HG03558 (cell line): ENCODE measurements at regions not wholly inside any gene's neighbourhood (a gene's known extent, or its start where the extent isn't known, plus 50 kb on each side); places are given as distances from the start of the nearest gene placed in this dataset.
"Not testable (repeated sequence)": the region's sequence is repeated elsewhere in the genome, so short reads cannot be mapped to it uniquely, and the experiment has no call there.

ENCODE experiments used
- ATAC-seq: cut with Tn5 transposase; IDR thresholded peaks from one replicate; pipeline ENCODE4 v1.9.1; 2021; ENCODE audit warnings: moderate number of reproducible peaks; ENCODE audit not compliant: unreplicated experiment; ENCODE audit errors: extremely low read depth

GRCh38 chr12:115898670-115899069, 378.8 kb downstream of the MED13L start:
- ATAC-seq, result no peak

GRCh38 chr12:115897729-115898128, 379.8 kb downstream of the MED13L start:
- no peak for ATAC-seq

DNA sequence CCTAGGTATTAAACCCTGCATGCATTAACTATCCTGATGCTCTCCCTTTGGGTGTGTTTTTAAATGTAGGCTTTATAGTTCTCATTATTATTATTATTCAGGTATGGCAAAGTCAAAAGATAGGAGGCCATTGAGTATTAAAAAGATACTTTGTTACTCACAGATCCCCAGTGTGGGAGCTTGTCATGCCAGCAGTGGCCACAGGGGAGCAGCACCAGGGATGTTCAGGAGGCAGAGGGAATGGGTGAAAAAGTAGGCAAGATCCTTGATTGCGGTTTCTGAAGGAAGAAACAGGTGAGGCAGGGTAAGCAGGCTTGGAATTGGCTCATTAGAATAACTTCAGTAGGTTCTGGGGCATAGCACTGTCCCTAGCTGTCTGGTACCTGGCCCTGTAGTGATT, 382.2 kb downstream of the MED13L start:
- no peak for ATAC-seq

DNA sequence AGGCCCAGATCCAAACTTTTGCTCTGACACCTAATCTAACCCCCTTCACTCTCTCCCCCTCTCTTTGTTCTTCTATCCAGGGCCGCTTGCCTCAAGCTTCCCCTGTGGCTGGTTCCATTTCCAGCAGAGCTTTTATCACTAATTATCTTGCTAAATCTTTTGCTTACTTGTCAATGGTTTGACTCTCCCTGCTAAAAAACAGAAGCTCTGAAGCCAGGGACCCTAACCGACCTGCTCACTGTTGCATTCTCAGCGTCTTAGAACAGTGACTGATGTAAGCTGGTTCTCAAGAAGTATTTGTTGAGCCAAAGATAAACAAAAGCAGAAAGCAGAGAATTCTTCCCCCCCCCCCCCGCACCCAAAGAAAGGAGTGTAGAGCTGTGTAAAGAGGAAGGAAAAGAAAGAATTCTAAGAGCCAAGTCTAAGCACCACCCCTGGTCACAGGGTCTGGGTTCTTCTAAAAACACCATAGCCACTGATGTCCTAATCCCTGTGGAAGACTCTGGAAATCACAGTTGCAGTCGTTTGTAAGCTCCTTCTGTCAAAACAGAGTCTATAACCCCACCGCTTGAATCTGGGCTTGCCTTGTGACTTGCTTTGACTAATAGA, 385.8 kb downstream of the MED13L start:
- no peak for ATAC-seq

DNA sequence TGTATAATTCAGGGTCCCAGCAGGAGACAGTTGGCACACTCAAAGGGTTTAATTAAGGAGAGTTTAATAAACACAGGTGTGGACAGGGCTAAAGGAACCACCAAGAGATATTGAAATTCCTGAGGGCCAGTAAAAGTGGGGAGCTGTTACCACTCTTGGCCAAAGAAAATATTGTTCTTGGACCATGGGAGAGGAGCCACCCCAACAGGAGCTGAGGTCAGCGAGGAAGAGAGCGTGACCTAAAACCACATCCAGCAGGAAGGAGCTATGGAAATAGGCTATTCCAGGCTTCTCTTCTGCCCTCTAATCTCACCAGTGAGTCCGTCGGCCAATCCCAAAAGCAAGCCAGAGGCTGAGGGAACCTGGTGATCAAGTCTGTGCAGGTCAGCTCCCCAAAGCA, 390.8 kb downstream of the MED13L start:
- ATAC-seq, result no peak

DNA sequence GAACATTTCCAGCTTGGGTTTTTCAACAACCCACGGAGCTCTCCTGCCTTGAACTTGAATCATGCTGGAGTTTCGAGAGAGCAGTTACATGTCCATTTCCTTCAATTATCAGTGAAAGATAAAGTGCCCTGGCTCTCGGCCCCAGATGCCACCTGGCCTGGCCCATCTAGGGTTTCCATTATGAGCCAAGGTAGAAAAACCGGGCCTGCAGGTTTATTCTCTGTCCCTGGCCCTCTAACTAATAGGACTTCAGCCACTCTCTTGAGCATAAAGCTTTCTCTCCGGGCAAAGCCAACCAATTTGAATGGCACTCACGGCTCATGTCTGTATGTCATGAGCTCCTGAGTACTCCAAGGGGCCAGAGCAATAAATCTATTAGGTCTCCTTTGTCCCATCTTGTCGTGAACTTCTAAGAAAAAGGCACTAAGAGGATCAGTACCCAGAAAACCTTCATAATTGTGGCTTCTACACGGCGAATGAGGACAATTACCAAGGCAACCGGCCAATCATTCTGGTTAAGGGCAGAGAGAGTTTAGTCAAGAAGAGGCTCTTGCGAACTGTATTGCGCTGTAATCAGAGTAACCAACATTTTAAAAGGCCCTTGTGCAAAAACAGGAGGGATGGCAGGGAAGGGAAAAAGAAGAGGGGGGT, 392.3 kb downstream of the MED13L start:
- no peak for ATAC-seq

DNA sequence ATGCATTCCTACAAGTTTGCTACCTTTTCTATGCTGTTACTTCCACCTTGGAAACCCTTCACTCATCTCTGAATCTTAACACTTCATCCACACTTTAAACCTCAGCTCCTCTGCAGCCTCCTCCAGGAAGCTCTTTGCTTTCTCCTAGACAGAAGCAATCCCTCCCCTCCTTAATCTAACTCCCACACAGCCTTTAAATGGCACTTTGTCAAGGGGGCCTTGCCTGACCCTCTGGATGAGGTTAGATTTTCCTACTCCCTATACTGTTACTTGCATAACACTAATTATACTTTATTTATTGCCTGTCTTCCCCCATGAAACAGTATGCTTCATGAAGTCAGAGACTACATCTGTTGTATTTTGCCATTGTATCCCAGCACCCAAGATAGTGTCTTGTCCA, 394.6 kb downstream of the MED13L start:
- ATAC-seq, result no peak

GRCh38 chr12:115880238-115880637, 397.3 kb downstream of the MED13L start:
- no peak for ATAC-seq

DNA sequence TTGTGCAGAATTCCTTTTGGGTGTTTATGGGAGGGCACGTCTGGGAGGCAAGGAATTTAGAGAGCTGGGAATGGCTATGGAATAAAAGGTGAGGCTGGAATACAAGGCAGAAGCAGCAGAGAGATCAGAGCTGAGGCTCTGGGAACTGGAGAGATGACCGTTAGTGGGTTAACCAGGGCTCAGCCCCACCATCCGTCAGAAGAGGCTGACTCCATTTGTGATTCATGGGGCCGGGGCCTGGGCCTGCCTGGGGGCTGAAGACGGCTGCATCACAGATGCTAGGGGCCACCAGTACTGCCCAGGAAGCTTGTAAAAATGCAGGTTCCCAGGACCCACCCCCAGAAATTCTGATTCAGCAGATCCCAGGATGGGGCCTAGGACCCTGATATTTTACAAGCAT, 398.1 kb downstream of the MED13L start:
- no peak for ATAC-seq

- ATAC-seq, result no peak
These were observed 403.9 kb downstream of the MED13L start for GRCh38 chr12:115873451-115874082.

- no peak for ATAC-seq
These were observed 404.6 kb downstream of the MED13L start for GRCh38 chr12:115872919-115873357.

DNA sequence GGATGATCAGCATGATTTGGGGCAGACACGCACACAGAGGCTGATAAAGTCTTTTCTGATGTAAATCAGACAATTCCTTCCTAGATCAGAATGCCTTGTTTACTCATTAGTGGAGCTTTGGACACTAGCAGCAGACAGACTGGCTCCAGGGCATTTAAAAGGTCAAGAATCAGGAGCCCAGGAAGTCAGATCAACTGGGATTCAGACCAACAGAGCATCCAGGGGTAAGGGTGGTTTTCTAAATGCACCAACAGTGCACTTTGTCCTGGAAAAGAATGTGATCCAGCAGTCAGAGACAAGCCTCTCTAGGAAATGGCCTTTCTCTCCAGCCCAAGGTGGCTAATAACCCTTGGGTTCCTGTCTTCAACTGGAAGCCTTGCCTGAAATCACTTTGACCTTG, 405.3 kb downstream of the MED13L start:
- ATAC-seq, result no peak

GRCh38 chr12:115871714-115872113, 405.8 kb downstream of the MED13L start:
- no peak for ATAC-seq

- no peak for ATAC-seq
These were observed 407.0 kb downstream of the MED13L start for GRCh38 chr12:115870510-115870909.

DNA sequence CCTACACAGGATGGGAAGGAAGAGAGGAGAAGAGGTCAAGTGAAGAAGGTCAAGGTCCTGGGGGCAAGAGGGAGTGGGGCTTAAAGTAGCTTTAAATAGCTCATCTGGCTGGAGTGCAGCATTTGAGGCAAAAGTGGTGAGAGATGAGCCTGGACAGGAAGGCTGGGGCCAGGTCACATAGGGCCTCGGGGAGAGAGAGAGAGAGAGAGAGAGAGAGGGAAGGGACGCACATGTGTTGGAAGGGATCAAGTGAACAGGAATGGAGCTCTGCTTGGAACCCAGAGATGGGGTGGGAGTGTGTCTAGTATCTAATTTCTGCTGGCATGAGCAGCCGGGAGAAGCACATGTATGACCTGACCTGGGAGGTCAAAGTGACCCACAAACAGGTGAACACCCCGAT, 407.5 kb downstream of the MED13L start:
- ATAC-seq, result no peak

DNA sequence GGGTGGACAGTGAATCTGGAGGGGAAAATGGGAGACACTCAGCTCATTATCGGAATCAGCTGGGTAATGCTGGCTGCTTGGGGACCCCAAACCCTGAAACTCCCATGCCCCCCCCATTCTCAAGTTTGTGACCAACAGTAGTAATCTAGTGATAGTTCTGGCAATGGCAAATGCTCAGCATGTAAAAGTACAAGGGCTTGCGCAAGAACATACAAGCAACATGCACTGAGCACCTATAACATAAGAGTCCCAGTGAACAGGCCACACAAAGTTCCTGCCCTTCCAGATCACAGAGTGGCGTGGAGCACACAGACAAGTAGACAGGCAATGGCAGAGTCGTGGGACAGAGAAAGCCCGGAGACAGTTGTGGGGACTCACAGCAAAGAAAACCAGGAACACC, 407.9 kb downstream of the MED13L start:
- no peak for ATAC-seq

DNA sequence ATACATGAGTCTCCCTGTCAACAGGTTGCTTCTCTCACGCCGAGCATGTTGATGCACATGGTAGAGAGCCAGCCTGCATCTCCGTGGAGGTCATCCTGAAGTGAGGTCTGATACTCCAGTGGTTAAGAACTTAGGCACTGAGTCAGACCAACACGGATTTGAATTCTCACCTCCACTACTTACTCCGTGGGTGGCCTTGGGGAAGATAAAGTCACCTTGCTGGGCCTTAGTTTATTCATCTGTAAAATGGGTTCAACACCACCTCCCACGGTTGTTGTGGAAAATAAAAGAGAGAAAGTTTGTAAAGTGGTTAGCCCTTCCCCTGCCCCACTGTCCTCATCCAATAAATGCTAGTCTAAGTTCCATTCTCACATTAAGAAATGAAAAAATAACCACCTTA, 408.9 kb downstream of the MED13L start:
- ATAC-seq, result no peak

DNA sequence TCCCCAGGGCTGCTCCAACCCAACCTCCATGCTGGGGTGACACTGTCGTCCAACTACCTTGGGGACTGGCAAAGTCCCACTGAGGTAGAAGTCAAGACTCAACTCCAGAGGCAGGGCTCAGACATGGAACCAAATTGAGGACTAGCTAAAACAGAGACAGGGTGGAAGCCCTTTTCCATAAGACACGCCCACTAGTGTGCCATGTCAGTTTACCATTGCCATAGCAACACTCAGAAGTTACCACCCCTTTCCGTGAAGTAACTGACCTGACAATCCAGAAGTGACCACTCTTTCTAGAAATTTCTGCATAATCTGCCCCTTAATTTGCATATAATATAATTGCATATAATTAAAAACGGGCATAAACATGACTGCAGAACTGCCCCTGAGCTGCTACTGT, 409.6 kb downstream of the MED13L start:
- no peak for ATAC-seq

DNA sequence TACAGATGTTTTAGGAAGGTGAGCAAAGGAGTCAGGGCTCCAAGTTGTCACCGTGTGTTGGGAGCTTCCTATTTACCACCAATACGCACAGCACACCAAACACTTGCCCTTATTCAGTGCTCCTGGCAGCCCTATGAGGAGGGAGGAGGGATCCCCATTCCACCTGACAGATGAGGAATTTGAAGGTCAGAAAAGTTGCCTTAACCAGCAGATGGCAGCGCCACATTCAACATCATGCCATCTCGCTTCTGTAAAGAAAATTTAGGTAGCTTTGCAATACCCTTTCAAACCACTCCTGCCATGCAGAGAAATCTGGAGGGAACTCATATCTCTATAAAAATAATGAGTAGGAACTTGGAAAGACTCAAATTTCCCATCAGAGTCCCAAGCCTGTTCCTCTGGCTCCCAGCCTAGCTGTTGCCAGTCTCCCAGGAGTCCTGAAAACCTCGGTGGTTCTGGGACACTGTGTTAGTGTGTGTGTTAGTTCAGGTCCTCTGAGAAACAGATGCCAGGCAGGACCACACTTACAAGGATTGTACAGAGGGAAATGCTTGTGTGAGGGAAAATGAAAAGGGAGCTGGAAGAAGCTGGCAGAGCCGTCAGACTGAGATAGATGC, 410.5 kb downstream of the MED13L start:
- ATAC-seq, result no peak

DNA sequence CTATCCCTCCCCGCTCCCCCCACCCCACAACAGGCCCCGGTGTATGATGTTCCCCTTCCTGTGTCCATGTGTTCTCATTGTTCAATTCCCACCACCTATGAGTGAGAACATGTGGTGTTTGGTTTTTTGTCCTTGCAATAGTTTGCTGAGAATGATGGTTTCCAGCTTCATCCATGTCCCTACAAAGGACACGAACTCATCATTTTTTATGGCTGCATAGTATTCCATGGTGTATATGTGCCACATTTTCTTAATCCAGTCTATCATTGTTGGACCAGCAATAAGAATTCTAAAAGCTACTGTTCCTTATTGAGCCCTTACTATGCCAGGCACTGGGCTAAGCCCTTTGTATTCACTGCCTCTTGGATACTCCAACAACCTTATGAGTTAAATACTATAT, 411.2 kb downstream of the MED13L start:
- not testable (repeated sequence) for ATAC-seq

GRCh38 chr12:115864396-115864795, 413.1 kb downstream of the MED13L start:
- ATAC-seq, result no peak
